C4-2B (cell line): ENCODE measurements at regions not wholly inside any gene's neighbourhood (a gene's known extent, or its start where the extent isn't known, plus 50 kb on each side); places are given as distances from the start of the nearest gene placed in this dataset.

Source experiments
- H3K27ac ChIP-seq: fragments of 450-650 bp; 2 replicates; pipeline ENCODE4 v1.5.1; 2017
- ZFX ChIP-seq: fragments of 450-650 bp; IDR thresholded peaks from 2 replicates; pipeline ENCODE4 v1.6.1; 2017
- TF ChIP-seq, protein P1 (sequence below): fragments of 450-650 bp; conservative IDR thresholded peaks from 2 replicates; pipeline ENCODE4 v1.5.1; 2017; ENCODE audit warnings: mild to moderate bottlenecking

DNA sequence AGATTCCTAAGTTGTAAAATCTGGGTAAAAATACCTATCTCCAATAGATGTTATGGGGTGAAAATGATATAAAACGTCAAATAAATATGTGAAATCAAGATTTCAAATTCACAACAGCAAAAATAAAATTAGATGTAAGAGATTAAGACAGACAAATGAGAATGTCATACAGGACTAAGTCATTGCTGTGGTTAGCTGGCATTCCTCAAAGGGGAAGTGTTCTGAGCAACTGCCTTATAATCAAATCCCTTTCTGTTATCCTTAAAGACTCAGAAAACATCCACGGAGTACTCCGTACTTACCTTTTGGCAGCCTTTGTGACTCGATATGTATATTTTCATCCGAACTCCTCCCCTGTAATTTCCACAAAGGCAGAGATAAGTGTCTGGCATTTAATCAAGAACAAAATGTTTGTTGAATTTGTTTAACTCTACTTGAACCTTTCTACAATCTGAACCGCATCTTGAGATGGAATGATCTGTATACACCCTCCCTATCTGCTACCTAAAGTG is 559.6 kb downstream of the GATA3 start:
- H3K27ac ChIP-seq = no peak overlapping the region
- no peak for TF ChIP-seq ZFX
- TF ChIP-seq, protein P1, sequence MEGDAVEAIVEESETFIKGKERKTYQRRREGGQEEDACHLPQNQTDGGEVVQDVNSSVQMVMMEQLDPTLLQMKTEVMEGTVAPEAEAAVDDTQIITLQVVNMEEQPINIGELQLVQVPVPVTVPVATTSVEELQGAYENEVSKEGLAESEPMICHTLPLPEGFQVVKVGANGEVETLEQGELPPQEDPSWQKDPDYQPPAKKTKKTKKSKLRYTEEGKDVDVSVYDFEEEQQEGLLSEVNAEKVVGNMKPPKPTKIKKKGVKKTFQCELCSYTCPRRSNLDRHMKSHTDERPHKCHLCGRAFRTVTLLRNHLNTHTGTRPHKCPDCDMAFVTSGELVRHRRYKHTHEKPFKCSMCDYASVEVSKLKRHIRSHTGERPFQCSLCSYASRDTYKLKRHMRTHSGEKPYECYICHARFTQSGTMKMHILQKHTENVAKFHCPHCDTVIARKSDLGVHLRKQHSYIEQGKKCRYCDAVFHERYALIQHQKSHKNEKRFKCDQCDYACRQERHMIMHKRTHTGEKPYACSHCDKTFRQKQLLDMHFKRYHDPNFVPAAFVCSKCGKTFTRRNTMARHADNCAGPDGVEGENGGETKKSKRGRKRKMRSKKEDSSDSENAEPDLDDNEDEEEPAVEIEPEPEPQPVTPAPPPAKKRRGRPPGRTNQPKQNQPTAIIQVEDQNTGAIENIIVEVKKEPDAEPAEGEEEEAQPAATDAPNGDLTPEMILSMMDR = no peak

DNA sequence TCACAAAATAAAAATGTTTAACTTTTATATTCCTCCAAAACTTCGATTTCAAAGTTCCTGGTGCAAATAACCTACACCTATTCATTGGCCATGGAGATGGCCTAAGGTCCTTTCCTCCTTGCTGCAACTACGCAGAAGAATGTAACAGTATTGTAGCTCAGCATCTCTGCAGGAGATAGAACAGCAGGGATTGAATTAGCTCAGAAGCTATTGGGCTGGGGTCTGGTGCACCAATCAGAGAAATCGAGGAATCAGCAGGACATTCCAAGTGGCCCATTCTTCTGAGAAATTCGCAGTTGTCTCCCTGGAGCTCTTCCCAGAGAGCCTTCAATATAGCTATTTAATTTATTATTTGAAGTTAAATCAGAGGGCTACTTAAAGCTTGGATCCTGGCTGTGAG is 560.6 kb downstream of the GATA3 start:
- H3K27ac ChIP-seq = no peak overlapping the region
- TF ChIP-seq, protein P1 = no peak
- TF ChIP-seq ZFX = no peak

DNA sequence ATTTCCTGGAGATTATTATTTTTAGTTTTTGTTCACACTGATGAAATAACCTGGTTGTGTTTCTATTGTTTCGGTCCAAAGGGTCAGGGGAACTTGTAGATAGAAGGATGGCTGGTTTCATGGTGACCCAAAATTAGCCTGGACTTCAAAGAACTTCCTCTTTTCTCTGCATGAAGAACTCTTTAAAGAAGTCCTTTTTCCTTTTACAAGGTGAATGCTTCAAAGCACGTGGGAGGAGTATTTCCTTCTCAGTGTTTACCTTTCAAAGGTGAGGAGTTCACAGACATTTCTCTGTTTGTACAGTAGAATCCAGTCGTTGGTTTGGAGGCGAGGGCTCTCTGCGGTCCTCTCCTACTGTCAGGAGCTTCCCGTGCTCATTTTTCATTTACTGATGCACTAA is 561.7 kb downstream of the GATA3 start:
- H3K27ac ChIP-seq = peak overlapping the region; percentile 2; the same call in 1 of the 2 replicates
- TF ChIP-seq, protein P1 = no peak
- no peak for TF ChIP-seq ZFX

DNA sequence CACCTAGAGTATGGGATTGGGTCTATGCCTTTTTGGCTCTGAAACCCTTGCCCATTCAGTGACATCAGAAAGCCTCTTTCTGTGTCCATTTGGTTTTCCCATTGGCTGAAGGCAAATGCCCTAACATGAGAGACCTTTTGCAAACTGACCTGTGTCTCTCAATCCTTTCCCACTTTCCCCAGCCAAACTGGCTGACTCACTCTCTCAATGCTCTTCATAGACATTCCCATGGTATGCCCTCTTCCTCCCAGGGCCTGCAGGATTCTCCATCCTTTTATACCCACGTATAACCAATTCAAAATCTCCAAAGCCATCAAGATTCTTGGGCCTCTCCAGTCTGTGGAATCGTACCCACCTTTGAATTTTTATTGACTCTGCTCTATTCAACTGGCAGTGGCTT is 563.3 kb downstream of the GATA3 start:
- TF ChIP-seq, protein P1 = no peak
- no peak for TF ChIP-seq ZFX
- H3K27ac ChIP-seq = no peak overlapping the region

DNA sequence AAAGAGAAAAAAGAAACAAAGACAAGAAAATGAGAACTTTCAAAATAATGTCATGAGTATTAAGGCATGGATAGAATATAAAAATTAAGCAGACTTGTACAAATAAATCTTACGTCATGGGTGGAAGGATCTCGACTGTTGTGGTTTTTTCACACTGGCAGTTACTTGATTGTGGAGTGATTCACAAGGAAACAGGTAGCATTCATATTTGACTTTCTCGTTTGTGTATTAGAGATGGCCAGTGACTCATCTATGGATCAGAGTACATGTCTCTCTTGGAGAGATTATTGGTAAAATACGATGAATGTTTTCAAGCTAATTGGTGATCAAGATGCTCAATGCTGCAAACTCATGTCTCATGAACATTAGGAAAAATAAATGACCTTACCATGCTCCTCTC is 564.3 kb downstream of the GATA3 start:
- H3K27ac ChIP-seq = no peak overlapping the region
- TF ChIP-seq, protein P1 = no peak
- no peak for TF ChIP-seq ZFX

DNA sequence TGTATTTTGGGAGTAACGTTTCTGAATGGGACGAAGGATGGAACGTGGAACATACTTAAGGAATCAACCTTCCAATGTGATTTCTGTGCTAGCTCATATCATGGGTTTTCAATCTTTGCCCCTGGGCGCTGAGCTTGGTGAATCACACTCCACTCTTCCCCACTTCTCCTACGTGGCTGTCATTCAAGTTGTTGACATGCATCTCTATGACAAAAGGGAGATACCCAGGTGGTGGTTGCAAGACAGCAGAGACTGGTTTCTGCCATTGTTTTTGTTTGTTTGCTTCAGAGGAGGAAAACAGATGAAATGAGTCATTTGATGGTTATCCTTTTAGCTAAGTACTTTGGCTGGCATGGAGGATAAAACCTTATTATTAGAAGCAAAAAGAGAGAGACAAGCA is 573.9 kb downstream of the GATA3 start:
- no peak overlapping the region for H3K27ac ChIP-seq
- no peak for TF ChIP-seq ZFX
- TF ChIP-seq, protein P1 = no peak

DNA sequence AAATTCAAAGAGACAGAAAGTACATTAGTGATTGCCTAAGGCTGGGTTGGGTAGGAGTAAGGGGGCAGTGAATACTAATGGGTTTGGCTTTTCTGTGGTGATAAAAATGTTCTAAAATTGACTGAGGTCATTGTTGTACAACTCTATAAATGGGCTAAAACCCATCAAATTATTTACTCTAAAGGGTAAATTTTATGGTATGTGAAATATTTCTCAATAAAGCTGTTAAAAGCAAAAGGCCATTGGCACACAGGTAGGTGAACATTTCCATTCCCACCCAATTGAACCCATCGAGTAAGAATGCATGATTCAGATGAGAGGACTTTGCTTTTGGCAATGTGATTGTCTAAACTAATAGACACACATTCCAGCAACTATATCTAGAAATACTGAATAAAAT is 579.4 kb downstream of the GATA3 start:
- TF ChIP-seq ZFX = no peak
- TF ChIP-seq, protein P1 = no peak
- no peak overlapping the region for H3K27ac ChIP-seq
